Hepatic stellate cell (primary cell): ENCODE measurements at regions not wholly inside any gene's neighbourhood (a gene's known extent, or its start where the extent isn't known, plus 50 kb on each side); places are given as distances from the start of the nearest gene placed in this dataset.
"Not testable (repeated sequence)": the region's sequence is repeated elsewhere in the genome, so short reads cannot be mapped to it uniquely, and the experiment has no call there.

Experiments
- DNase-seq: peaks from one replicate; pipeline ENCODE4 v3.0.0; 2011; ENCODE audit warnings: low spot score

DNA sequence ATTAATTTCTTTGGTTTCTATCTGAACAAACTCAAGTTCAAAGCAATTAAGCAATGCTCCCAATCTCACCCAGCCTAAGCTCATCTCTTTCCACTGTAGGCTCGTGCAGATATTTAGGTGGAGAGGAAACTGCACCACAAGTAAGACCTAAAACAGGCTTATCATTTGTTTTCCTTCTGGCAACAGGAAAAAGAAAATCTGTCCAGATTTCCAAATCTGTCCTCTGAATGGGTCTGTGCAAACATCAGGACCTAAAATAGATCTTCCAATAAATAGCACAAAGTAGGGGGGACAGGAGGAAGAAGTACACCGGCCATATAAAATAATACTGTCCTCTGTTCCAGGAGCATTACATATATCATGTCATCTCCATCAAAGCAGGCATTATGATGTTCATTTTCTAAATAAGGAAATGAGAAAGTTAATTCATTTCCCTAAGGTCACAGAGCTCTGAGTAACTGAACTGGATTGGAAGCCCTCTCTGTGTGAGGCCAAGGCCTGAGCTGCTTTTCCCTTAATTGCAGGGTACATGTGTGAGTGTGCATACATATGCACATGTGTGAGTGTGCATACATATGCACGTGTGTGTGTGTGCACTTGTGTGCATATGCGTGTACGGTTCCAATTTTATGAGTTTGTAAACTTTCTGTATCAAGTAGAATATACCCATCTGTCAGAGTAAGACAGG lies 92.8 kb upstream of the PARD3 start:
- no peak for DNase-seq

DNA sequence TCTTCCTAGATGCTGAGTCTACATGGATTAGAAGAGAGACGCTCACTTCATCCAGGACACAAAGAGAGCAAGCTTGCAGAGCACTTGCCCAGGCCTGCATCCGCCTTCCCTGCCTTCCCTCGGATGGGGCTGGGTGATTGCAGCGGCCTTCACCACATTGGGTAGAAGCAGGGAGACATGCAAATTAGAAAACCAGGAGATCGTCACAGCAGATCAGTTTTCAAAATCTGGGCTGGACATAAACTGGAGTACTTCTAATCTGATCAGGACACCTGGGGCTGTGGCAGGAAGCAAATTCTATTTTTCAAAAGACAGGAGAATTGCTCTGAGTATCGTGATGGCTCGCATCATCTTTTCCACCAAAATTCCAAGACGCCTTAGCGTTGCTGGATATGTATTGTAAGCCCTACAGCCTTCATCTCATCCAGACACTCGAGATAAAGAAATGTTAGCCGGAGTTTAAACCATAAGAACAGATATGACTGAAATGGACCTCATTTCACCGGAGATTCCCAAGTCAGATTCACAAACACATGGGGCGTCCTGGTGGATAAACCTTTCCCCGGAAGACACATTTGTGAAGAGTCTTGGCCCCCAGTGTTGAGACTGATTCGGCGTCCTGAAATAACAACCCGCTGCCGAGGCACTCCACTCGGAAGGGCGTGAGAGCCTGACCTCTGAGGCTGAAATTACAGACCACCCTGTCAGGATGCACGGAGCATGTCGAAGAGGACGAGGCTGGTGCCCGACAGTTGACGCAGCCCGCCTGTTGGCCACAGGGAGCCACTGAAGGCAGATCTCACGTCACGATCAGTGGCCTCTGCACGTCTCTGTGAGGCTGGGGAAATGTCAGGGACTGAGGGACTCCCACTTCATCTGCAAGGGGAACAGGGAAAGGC lies 91.2 kb upstream of the PARD3 start:
- DNase-seq, result peak; percentile 17

DNA sequence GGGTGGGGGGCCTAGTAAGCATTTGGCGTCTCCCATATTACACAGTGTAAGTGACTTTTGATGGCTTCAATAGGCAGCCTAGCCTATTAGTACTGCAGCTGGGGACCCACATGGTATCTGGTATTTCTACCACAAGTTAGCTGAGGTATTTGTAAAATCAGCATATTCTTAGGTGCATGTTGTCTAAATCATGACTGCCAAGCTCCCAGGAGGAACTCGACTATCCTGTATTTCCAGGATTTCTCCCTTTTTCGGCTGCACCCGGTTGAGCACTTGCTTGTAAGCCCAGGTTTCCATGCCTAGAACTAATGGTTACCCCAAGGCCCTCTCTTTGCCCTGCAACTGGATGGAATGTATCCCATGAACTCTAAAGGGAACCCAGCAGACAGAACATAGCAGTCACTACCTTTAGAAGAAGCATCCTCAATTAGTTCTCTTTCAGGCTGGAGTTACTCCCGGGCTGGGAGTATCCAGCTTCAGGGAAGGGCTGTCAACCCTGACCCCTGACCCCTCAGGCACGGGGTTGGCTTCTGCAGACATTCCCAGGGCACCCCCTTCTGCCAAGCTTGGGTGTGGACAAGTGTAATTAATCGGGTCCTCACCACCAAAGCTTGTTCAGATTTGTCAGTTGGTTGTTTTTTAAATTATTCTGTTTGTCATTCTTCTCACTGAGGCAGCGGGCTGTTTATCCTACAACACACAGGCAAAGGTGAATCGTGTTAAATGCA lies 90.3 kb upstream of the PARD3 start:
- DNase-seq, result no peak

DNA sequence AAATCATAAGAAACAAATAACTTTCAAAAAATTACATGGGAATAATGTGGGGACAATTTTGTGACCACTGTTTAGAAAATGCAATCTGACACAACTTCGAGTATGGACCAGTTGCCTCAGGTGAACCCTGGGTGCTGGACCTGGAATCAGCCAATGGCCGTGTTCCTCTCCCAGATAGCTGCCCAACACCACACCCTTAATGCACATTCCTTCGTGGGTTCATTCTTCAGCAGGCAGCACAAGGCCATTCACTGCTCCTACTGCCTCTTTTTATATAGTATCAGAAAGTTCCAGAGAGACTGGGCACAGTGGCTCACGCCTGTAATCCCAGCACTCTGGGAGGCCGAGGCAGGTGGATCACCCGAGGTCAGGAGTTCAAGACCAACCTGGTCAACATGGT lies 89.1 kb upstream of the PARD3 start:
- no peak for DNase-seq

DNA sequence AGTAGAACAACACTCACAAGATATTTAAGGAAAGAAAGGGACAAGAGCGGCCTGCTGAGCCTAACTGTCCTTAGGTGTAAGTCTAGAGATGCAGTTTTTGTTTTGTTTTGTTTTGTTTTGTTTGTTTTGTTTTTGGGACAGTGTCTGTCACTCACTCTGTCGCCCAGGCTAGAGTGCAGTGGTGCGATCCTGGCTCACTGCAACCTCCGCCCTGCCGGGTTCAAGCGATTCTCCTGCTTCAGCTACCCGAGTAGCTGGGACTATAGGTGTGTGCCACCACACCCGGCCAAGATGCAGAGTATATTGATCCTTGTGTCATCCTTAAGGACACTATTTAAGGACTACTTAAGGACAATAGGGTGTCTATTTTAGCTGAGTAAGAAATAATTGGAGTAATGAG lies 84.1 kb upstream of the PARD3 start:
- DNase-seq, result no peak

DNA sequence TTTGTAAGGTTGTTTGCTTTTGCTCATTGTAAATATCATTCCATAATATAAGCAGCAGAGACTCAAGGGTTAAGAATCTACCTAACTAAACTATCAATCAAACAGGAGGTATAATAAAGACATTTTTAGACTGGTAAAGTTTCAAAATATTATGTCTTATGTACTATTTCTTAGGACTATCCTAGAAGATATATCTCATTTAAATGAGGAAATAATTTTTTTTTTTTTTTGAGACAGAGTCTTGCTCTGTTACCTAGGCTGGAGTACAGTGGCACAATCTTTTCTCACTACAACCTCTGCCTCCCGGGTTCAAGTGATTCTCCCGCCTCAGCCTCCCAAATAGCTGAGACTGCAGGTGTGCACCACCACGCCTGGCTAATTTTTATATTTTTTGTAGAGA lies 80.9 kb upstream of the PARD3 start:
- no peak for DNase-seq

DNA sequence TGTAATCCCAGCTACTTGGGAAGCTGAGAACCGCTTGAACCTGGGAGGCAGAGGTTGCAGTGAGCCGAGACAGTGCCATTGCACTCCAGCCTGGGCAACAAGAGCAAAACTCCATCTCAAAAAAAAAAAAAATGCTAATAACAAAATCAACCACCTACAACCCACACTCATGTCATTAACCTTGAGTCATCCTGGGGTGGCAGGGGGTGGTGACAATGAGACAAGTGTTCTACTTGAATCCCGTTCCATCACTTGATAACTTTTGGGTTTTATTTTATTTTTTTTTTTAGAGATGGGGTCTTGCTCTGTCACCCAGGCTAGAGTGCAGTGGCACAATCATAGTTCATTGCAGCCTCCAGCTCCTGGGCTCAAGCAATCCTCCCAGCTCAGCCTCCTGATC lies 80.0 kb upstream of the PARD3 start:
- not testable (repeated sequence) for DNase-seq

DNA sequence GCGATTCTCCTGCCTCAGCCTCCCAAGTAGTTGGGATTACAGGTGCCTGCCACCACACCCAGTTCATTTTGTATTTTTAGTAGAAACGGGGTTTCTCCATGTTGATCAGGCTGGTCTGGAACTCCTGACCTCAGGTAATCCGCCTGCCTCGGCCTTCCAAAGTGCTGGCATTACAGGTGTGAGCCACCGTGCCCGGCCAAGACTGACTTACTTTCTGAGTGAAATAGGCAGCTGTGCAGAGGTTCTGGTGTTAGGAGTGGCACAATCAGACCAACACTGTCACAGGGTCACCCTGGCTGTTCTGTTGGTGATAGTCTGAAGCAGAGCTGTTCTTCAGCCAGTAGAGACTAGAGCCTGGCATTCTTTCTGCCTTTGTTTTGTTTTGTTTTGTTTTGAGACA lies 77.4 kb upstream of the PARD3 start:
- DNase-seq, result not testable (repeated sequence)

DNA sequence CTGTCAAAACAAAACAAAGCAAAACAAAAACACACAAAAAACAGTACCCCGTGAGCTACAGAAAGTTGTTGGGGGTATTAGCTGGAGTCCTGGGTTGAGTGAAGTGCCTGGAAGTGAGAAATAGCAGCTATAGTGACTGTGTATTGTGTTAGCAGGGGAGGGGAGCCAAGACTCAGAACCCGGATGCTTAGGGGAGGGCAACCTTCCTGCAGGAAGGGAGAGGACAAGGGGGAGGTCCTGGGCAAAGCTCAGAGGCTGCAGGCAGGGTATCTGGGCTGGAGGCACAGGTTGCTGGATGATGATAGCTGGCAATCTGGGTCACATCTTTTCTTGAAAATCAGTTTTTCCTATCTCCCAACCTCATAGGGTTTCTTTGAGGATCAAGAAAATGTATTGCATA lies 75.8 kb upstream of the PARD3 start:
- no peak for DNase-seq

DNA sequence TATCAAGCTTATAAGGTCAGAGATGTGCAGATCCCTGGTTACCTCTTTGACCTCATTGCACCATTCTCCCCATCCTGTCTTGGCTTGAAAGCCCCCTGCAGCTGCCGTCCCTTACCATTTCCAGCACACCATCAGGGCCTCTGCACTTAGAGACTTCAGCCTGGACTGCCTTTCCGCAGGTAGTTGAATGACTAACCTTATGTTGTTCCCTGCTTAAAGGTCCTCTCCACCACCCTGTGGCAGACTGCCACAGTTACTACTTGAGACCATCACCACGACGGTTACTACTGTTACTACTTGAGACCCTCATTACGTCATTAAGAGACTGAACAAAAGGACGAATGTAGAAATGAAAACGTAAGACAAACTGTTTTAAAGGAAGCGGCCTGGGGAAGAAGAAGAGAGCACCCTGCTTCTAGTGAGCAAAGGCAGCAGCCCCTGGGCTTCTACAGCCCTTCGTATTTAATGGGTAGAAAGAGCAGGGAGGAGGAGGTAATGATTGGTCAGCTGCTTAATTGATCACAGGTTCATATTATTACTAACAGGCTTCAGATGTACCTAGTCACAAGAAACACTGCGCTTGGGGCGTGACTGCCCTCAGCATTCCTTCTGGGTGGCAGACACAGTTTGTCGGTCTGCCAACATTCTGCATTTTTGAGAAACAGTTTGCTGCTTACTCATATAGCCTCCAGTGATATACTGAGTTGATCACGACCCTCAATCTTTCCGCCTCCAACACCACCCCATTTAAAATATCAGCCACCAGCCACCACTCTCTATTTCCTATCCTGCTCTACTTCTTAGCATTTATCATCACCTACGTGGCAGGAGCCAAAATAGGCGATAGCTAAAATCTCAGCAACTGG lies 74.1 kb upstream of the PARD3 start:
- DNase-seq, result no peak

DNA sequence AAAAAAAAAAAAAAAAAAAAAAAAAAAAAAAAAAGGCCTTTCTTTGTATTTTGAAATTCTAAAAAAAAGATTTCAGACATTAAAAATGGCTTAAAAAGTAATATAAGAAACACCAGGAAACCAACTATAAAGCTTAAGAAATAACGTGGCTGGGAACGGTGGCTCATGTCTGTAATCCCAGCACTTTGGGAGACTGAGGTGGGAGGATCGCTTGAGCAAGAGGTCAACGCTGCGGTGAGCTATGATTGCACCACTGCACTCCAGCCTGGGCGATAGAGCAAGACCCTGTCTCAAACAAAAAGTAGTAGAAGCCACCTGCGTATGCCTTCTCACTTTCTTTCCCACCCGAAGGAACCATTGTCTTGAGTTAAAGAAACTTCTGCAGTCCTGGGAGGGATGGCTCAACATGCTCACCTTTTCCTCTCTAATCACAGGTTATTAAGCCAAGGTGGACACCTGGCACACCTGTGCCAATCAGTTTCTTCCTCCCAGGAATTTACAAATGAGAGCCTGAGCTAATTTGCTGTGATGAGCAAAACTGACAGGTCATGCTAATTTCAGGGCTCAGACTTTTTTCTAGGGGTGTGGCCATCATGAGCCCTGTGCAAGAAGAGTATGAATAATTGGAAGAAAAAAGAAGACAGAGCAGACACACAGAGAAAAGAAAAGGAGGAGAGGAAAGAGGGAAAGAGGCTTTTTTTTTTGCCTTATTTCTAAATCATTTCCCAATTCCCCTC lies 72.0 kb upstream of the PARD3 start:
- DNase-seq, result no peak

DNA sequence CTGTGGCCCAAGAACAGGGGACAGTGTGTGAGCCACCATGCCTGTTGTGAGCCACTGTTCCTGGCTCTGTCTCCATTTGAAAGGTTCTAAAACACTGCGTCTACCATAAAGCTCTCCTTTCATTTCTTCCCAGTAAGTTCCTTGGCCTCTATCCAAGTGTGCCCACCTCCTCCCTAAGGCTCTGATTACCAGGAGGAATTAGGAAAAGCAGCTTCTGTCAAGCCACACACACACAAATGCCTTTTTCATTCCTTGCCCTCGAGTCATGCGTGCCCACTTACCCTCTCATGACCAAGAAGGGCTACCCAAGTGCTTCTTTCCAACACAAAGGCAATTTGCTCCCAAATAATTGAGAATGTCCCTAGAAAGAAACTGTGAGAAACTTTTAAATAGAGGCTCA lies 70.8 kb upstream of the PARD3 start:
- DNase-seq, result no peak

DNA sequence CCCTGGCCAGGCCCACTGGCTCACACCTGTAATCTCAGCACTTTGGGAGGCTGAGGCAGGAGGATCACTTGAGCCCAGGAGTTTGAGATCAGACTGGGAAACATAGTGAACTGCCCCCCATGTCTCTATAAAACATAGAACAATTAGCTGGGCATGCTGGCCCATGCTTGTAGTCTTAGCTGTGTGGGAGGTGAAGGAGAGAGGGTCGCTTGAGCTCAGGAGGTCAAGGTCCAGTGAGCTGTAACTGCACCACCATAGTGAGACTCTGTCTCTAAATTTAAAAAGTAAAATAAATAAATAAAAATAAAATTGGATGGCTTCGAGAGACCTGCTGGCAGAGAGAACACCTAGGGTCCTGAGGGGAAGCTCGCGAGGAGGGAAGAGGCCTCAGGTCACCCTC lies 69.9 kb upstream of the PARD3 start:
- DNase-seq, result no peak

DNA sequence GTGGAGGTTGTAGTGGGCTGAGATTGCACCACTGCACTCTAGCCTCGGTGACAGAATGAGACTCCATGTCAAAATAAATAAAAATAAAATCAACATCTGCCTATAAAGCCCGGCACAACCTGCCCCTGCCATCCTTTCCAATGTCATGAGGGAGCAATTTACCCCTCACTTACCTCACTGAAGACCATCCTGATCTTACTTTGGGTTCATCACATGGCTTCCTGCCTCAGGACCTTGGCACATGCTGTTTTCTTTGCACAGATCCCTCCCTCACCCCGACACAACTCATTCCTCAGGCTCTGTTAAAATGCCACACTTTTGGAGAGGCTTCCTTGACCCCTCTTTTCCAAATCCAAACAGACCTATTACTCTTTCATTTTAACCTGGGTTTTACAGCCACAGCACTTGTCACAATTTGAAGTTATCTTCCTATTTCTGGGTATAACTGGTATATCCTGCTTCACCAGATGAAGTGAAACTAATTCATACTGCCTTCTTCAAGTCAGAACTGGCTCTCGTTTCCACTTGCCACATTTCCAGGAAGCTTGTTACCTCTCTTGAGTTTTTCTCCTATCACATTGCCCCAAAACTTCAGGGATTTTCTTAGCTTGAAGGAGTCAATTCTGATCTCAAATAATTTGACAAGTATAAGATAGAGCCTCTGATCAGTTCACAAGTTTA lies 69.3 kb upstream of the PARD3 start:
- no peak for DNase-seq

DNA sequence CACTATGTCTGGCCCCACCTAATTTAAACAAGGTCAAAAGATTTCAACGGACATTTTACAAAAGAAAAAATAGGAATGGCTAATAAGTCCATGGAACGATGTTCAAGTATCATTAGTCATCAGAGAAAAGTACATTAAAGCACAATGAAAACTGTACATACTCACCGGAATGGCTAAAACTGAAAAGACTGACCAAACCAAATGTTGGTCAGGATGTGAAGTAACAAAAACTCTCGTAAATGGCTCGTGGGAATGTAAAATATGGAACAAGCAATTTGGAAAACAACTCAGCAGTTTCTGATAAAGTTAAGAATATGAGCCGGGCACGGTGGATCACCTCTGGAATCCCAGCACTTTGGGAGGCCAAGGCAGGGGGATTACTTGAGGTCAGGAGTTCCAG lies 65.7 kb upstream of the PARD3 start:
- no peak for DNase-seq

DNA sequence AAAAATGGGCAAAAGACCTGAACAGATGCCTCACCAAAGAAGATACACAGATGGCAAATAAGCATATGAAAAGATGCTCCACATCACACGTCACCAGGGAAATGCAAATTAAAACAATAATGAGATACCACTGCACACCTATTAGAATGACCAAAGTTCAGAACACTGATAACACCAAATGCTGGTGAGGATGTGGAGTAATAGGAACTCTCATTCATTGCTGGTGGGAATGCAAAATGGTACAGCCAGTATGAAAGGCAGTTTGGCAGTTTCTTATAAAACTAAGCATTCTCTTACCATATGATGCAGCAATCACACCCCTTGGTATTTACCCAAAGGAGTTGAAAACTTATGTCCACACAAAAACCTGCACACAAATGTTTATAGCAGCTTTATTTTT lies 63.6 kb upstream of the PARD3 start:
- DNase-seq, result not testable (repeated sequence)

DNA sequence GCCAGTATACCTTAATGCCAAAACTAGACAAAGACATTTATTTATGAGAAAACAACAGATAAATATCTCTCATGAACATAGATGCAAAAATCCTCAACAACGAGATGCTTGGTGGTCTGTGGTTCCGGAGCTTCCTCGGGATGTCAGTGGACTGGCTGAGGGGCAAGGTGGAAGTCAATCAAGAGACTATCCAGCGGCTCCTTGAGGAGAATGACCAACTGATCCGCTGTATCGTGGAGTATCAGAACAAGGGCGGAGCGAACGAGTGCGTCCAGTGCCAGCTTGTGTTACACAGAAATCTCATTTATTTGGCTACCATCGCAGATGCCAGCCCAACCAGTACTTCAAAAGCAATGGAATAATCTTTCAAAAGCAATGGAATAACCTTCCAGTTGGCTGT lies 60.0 kb upstream of the PARD3 start:
- DNase-seq, result no peak

DNA sequence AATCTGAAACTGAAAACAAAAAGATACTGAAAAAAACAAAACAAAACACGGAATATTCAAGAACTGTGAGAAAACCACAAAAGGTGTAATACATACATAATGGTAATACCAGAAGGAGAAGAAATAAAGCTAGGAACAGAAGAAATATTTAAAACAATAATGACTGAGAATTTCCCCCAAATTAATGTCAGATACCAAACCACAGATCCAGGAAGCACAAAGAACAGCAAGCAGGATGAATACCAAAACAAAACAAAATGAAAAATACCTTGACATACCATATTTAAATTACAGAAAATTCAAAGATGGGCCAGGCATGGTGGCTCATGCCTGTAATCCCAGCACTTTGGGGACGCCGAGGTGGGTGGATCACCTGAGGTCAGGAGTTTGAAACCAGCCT lies 57.7 kb upstream of the PARD3 start:
- no peak for DNase-seq

DNA sequence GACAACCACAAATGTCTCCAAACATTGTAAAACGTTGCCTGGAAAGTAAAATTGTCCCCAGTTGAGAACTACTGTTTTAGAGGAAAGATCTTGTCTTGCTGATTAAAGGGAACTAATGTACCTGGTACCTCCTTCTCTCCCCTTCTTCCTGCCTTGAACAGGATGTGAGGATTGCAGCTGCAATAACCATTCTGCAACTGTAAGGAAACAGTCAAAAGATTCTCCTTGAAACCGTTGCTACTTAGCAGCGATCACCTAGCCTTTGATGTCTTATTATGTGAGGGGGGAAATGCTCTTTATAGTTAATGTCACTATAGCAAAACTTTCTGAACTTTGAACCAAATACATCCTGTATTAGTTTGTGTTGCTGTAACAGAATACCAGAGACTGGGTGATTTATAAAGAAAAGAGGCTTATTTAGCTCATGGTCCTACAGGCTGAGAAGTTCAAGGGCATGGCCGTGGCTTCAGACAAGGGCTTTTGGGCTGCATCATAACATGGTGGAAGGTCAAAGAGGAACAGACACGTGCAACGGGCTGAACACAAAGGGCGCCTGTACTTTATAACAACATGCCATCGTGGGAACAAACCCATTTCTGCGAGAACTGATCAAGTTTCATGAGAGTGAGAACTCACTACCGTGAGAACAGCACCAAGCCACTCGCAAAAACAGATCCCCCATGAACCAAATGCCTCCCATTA lies 54.2 kb upstream of the PARD3 start:
- no peak for DNase-seq

DNA sequence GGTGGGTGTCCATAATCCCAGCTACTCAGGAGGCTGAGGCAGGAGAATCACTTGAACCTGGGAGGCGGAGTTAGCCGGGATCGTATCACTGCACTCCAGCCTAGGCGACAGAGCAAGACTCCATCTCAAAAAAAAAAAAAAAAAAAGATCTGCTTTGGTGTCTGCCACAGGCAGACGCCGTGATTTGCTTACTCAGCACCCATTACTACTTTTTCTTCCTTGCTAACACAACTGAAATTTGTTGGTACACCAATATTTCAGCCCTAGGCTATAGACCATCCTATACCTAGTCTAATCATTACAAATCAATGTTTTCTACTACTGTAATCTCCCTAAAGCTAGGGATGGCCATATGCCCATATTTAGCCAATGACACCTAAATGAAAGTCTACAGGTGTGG lies 53.5 kb upstream of the PARD3 start:
- DNase-seq, result no peak
